Vagina (tissue), 2 donors: ENCODE measurements at regions not wholly inside any gene's neighbourhood (a gene's known extent, or its start where the extent isn't known, plus 50 kb on each side); places are given as distances from the start of the nearest gene placed in this dataset.

ENCODE experiments used
- DNase-seq, 2 donors: peaks; one replicate each; pipeline ENCODE4 v3.0.0-alpha.2; 2017; ENCODE audit errors: extremely low spot score in 2 of 2
- H3K27ac ChIP-seq: fragments of 200-600 bp; sonication (generic); one replicate; pipeline ENCODE4 v1.5.1; 2019
- H3K27me3 ChIP-seq: fragments of 200-600 bp; sonication (generic); one replicate; pipeline ENCODE4 v1.5.1; 2019
- H3K36me3 ChIP-seq, 2 donors: fragments of 200-600 bp; sonication (generic); one replicate each; pipeline ENCODE4 v1.5.1; 2017 to 2019
- H3K4me1 ChIP-seq: fragments of 200-600 bp; sonication (generic); one replicate; pipeline ENCODE4 v1.5.1; 2019
- H3K4me3 ChIP-seq, 2 donors: fragments of 200-600 bp; sonication (generic); 1 replicate in 1 of 2; 2 replicates in 1 of 2; pipeline ENCODE4 v1.5.1; 2016 to 2019
- H3K9me3 ChIP-seq: fragments of 200-600 bp; sonication (generic); one replicate; pipeline ENCODE4 v1.5.1; 2019
- POLR2A ChIP-seq, 2 donors: fragments of 450-650 bp; IDR thresholded peaks; one replicate each; pipeline ENCODE4 v1.6.1; 2017; ENCODE audit warnings: antibody characterized with exemption in 2 of 2, mild to moderate bottlenecking in 2 of 2, moderate library complexity in 2 of 2
- POLR2AphosphoS5 ChIP-seq, 2 donors: sonication (generic); formaldehyde crosslinking; IDR thresholded peaks; one replicate each; pipeline ENCODE4 v1.9.0; 2017; ENCODE audit warnings: antibody characterized with exemption in 2 of 2, mild to moderate bottlenecking in 2 of 2, low read depth in 1 of 2; ENCODE audit not compliant: insufficient read depth in 1 of 2
- intact Hi-C: fragments of 100-400 bp; cut with DNase I; formaldehyde crosslinking; loops from one replicate; pipeline ENCODE4 v1.15.1; 2023
- TF ChIP-seq, protein P1 (sequence below), 3 experiments: fragments of 450-650 bp in 2 of 3; fragments of 200-600 bp in 1 of 3; sonication (generic) in 1 of 3; IDR thresholded peaks; one replicate each; pipeline ENCODE4 v1.5.1; 2017 to 2019; ENCODE audit warnings: antibody characterized with exemption in 3 of 3, mild to moderate bottlenecking in 2 of 3, moderate library complexity in 2 of 3

DNA sequence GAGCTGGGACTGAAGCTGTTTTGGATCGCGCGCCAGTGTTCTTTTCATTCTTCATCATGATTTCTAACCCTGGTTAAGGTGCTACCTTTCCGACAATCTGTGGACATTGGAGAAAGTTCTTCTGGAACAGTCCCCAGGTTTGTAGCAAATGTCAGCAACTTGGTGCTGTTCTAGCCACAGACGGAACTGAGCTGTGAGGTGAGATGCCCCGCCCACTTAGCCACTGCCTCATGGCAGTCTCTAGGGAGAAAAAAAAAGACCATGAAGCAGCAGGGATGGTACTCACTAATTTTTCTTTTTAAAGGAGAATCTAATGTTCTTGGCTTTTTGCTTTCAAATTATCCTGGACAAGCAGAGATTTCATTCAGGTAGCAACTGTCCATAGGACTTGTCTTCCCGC, 72.1 kb upstream of the STK32A start:
- DNase-seq: no peak
- Histone ChIP-seq H3K9me3 (no peaks in the 10 kb centered on the region), H3K36me3 (no peaks in the 10 kb centered on the region), H3K4me1 (no peaks in the 10 kb centered on the region), H3K27me3 (no peaks in the 10 kb centered on the region), H3K27ac (no peak overlapping the region), H3K4me3 (no peak overlapping the region)
- intact Hi-C loops: no loop called here
- TF ChIP-seq POLR2A (IDR thresholded peaks at IDR 0.05) (no peak), POLR2AphosphoS5 (IDR thresholded peaks at IDR 0.05; ENCODE audit: insufficient read depth in 1 of 2, low read depth in 1 of 2) (no peak)
- TF ChIP-seq, protein P1, sequence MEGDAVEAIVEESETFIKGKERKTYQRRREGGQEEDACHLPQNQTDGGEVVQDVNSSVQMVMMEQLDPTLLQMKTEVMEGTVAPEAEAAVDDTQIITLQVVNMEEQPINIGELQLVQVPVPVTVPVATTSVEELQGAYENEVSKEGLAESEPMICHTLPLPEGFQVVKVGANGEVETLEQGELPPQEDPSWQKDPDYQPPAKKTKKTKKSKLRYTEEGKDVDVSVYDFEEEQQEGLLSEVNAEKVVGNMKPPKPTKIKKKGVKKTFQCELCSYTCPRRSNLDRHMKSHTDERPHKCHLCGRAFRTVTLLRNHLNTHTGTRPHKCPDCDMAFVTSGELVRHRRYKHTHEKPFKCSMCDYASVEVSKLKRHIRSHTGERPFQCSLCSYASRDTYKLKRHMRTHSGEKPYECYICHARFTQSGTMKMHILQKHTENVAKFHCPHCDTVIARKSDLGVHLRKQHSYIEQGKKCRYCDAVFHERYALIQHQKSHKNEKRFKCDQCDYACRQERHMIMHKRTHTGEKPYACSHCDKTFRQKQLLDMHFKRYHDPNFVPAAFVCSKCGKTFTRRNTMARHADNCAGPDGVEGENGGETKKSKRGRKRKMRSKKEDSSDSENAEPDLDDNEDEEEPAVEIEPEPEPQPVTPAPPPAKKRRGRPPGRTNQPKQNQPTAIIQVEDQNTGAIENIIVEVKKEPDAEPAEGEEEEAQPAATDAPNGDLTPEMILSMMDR (IDR thresholded peaks at IDR 0.05): no peak

GRCh38 chr5:147167529-147167928, 67.3 kb upstream of the STK32A start:
- intact Hi-C loops: no loop called here
- H3K4me3 ChIP-seq: no peak overlapping the region
- no peak overlapping the region for H3K27ac ChIP-seq
- no peak for DNase-seq
- H3K9me3 ChIP-seq: no peaks in the 10 kb centered on the region
- no peaks in the 10 kb centered on the region for H3K36me3 ChIP-seq
- no peaks in the 10 kb centered on the region for H3K4me1 ChIP-seq
- no peaks in the 10 kb centered on the region for H3K27me3 ChIP-seq
- TF ChIP-seq POLR2AphosphoS5 (IDR thresholded peaks at IDR 0.05; ENCODE audit: insufficient read depth in 1 of 2, low read depth in 1 of 2): no peak
- TF ChIP-seq, protein P1 (IDR thresholded peaks at IDR 0.05): no peak
- TF ChIP-seq POLR2A (IDR thresholded peaks at IDR 0.05): no peak

DNA sequence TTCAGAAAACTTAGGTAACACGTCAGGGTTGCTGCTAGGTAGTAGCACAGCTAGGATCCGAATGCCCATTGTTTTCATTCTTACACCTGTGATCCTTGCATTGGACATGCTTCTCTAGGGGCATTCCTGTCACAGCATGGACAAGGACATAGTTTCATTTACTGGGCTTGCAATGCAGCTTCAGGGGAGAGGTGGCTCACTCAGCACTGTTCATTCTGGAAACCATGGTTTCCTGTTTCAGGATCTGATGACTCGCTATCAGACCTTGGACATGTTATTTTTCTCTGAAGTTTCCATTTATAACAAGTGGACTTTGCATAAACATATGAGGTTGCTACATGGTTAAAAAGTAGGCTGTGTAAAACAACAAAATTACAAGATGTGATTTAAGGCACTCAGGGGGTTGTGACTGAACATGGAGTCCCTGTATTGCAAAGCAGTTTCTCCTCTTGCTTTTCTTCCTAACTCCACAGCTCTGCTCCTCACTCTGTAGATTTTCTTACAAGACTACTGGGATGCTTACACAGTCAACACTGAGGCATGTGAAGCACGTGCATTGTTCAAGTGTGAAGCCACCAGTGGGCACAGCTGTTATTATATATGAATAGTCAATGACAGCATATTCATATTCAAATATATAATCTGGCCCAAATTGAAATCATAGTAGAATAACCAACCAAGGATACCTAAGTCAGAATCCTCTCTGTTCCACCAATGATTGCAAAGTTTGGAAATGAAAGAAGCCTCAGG, 66.1 kb upstream of the STK32A start:
- Histone ChIP-seq H3K4me1 (no peaks in the 10 kb centered on the region), H3K9me3 (no peaks in the 10 kb centered on the region), H3K27me3 (no peaks in the 10 kb centered on the region), H3K36me3 (no peaks in the 10 kb centered on the region), H3K27ac (no peak overlapping the region), H3K4me3 (no peak overlapping the region)
- DNase-seq: no peak
- intact Hi-C loops: no loop called here
- TF ChIP-seq POLR2AphosphoS5 (IDR thresholded peaks at IDR 0.05; ENCODE audit: insufficient read depth in 1 of 2, low read depth in 1 of 2) (no peak), POLR2A (IDR thresholded peaks at IDR 0.05) (no peak)
- TF ChIP-seq, protein P1 (IDR thresholded peaks at IDR 0.05): no peak

DNA sequence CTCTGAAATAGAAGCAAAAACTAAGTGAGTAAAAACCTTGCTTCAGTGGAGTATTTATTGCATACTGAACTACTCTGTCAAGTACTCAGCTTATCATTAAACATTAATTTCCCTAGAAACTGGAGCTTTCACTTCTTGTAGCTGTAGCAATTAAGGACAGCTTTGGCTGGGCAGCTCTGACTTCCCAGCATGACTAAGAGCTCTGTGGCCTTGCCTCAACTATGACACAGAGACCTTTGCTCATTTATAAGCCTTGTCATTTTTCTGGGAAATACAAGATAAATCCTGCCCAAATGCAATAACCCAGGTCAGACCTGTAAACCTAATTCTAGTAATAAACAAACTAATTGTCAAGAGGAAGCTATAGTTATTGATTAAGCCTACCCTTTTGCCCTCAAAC, 65.4 kb upstream of the STK32A start:
- Histone ChIP-seq H3K27me3 (no peaks in the 10 kb centered on the region), H3K9me3 (no peaks in the 10 kb centered on the region), H3K36me3 (no peaks in the 10 kb centered on the region), H3K4me1 (no peaks in the 10 kb centered on the region), H3K4me3 (no peak overlapping the region), H3K27ac (no peak overlapping the region)
- intact Hi-C loops: no loop called here
- TF ChIP-seq, protein P1 (IDR thresholded peaks at IDR 0.05): no peak
- TF ChIP-seq POLR2A (IDR thresholded peaks at IDR 0.05) (no peak), POLR2AphosphoS5 (IDR thresholded peaks at IDR 0.05; ENCODE audit: insufficient read depth in 1 of 2, low read depth in 1 of 2) (no peak)
- DNase-seq: no peak

GRCh38 chr5:147169901-147170300, 64.9 kb upstream of the STK32A start:
- Histone ChIP-seq H3K27me3 (no peaks in the 10 kb centered on the region), H3K4me1 (no peaks in the 10 kb centered on the region), H3K36me3 (no peaks in the 10 kb centered on the region), H3K27ac (no peak overlapping the region), H3K4me3 (no peak overlapping the region), H3K9me3 (no peaks in the 10 kb centered on the region)
- TF ChIP-seq POLR2AphosphoS5 (IDR thresholded peaks at IDR 0.05; ENCODE audit: insufficient read depth in 1 of 2, low read depth in 1 of 2) (no peak), POLR2A (IDR thresholded peaks at IDR 0.05) (no peak)
- TF ChIP-seq, protein P1 (IDR thresholded peaks at IDR 0.05): no peak
- DNase-seq: no peak
- intact Hi-C loops: no loop called here
